Mesothelial cell of epicardium (in vitro differentiated cells): ENCODE measurements at regions not wholly inside any gene's neighbourhood (a gene's known extent, or its start where the extent isn't known, plus 50 kb on each side); places are given as distances from the start of the nearest gene placed in this dataset.

Experiments used
- DNase-seq, 2 experiments: peaks; one replicate each; pipeline ENCODE4 v3.0.0; 2021; ENCODE audit warnings: low spot score in 2 of 2; ENCODE audit not compliant: unreplicated experiment in 2 of 2
- H3K27ac Mint-ChIP-seq: 2 replicates; pipeline ENCODE4 v1.8.0; 2021; ENCODE audit warnings: mixed read lengths
- H3K27me3 Mint-ChIP-seq: 2 replicates; pipeline ENCODE4 v1.8.0; 2021; ENCODE audit warnings: low read depth, mixed read lengths
- H3K36me3 Mint-ChIP-seq: 2 replicates; pipeline ENCODE4 v1.8.0; 2021; ENCODE audit warnings: mixed read lengths
- H3K4me1 Mint-ChIP-seq: 2 replicates; pipeline ENCODE4 v1.8.0; 2021; ENCODE audit warnings: mixed read lengths
- H3K4me3 Mint-ChIP-seq: 2 replicates; pipeline ENCODE4 v1.8.0; 2021; ENCODE audit warnings: mild to moderate bottlenecking, moderate library complexity, mixed read lengths
- H3K9me3 Mint-ChIP-seq: 2 replicates; pipeline ENCODE4 v1.8.0; 2021; ENCODE audit warnings: mixed read lengths
- TF ChIP-seq, protein P1 (sequence below): fragments of 200-600 bp; sonication (generic); IDR thresholded peaks from one replicate; pipeline ENCODE4 v1.5.0; 2021; ENCODE audit warnings: antibody characterized with exemption; ENCODE audit not compliant: unreplicated experiment

DNA sequence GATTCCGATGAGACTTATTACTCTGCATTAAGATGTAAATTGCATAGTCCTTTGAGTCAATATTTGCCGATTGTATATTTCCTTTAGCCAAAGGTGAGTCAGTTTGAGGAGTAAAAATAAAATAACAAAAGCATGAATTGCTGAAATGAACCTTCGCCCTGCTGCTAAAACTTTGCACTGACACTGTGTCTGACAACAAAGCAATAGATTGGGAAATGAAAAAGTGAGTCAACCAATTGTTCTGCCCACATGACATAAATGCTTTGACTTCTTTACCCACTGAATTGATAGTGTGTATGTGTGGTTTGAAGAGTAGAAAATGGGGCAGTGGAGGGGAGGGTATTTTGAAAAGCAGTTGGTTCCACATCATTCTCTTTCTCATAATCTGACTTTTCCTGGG is 88.4 kb upstream of the AFF2 start:
- DNase-seq, result no peak
- Mint-ChIP-seq H3K4me1 (no peaks in the 10 kb centered on the region), H3K27me3 (peaks cover 4% of the 10 kb centered on the region), H3K27ac (no peak overlapping the region), H3K9me3 (peaks cover 44% of the 10 kb centered on the region), H3K36me3 (no peaks in the 10 kb centered on the region), H3K4me3 (no peak overlapping the region)
- TF ChIP-seq, protein P1, sequence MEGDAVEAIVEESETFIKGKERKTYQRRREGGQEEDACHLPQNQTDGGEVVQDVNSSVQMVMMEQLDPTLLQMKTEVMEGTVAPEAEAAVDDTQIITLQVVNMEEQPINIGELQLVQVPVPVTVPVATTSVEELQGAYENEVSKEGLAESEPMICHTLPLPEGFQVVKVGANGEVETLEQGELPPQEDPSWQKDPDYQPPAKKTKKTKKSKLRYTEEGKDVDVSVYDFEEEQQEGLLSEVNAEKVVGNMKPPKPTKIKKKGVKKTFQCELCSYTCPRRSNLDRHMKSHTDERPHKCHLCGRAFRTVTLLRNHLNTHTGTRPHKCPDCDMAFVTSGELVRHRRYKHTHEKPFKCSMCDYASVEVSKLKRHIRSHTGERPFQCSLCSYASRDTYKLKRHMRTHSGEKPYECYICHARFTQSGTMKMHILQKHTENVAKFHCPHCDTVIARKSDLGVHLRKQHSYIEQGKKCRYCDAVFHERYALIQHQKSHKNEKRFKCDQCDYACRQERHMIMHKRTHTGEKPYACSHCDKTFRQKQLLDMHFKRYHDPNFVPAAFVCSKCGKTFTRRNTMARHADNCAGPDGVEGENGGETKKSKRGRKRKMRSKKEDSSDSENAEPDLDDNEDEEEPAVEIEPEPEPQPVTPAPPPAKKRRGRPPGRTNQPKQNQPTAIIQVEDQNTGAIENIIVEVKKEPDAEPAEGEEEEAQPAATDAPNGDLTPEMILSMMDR, result no peak

DNA sequence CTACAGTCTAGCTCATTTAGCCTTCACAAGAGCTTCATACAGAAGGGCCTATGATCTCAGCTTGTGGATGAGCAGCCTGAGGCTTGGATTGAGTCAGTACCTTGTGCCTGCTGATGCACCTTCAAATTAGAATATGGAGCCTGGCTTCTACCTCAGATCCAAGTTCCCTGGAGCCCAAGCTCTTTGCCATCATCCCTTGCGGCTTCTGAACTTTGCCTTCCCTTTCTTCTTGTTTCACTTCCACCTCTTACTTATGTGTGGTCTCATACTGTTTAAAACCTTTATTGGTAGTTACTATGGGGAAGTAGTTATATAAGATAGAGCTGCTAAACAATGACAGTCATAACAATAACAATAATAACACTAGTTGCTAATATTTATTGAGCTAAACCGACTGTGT is 84.3 kb upstream of the AFF2 start:
- Mint-ChIP-seq H3K4me3 (no peak overlapping the region), H3K27ac (no peak overlapping the region), H3K36me3 (no peaks in the 10 kb centered on the region), H3K27me3 (no peaks in the 10 kb centered on the region), H3K9me3 (peaks cover 40% of the 10 kb centered on the region), H3K4me1 (no peaks in the 10 kb centered on the region)
- DNase-seq, result no peak
- TF ChIP-seq, protein P1, result no peak

DNA sequence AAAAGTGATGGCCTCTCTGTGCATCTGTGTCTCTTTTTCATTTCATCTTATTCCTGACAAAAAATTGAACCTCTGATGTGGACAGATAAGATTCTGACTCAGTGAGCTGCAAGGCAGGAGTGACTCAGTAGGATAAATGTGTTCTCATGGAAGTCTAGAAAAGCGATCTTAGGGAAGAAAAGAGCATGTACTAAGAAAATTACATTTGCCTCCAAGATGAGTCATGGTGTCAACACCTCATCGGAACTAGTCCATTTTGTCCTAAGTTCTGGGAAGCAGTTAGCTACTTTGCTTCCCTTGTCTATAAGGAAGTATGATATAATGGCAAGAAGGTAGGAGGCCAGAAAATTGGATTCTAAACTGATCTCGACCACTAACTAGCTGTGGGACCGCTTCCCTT is 83.5 kb upstream of the AFF2 start:
- TF ChIP-seq, protein P1, result no peak
- Mint-ChIP-seq H3K27me3 (no peaks in the 10 kb centered on the region), H3K9me3 (peaks cover 42% of the 10 kb centered on the region), H3K4me3 (no peak overlapping the region), H3K4me1 (no peaks in the 10 kb centered on the region), H3K36me3 (no peaks in the 10 kb centered on the region), H3K27ac (no peak overlapping the region)
- no peak for DNase-seq

DNA sequence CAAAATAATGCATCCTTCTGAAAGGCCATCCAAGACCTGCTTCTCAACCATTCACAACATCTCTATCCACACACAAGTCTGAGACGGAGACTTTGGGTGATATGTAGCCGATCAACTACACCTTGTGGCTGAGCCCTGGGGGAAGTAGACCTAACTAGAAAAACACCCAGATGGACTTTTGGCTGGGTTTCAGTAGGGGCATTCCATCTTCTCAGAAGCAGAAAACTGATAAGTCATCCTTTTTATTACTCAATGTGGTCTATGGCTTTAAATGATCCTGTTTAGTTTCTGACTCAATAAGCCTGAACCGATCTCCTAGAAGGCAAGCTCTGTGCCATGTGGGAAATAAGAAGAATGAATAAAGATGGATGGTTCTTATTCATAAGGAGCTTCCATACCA is 82.5 kb upstream of the AFF2 start:
- Mint-ChIP-seq H3K4me3 (no peak overlapping the region), H3K4me1 (no peaks in the 10 kb centered on the region), H3K36me3 (no peaks in the 10 kb centered on the region), H3K27ac (no peak overlapping the region), H3K27me3 (no peaks in the 10 kb centered on the region), H3K9me3 (peaks cover 34% of the 10 kb centered on the region)
- no peak for DNase-seq
- TF ChIP-seq, protein P1, result no peak

DNA sequence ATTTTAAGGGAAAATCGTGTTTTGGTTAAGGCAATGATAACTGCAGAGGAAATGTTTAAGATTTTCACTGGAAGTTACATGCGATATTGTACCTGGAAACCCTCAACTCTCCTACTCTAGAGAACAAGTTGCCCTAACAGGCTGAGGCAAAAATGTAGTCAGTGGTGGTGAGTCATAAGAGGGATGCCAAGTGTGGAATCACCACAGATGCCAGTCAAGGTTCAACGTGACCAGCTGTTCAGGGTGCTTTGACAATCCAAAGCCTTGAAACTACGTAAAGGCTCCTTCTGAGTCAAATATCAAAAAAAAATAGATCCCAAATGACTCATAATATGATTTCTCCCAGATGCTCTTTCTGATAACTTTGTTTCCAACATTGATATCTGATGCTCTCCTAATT is 77.9 kb upstream of the AFF2 start:
- Mint-ChIP-seq H3K36me3 (no peaks in the 10 kb centered on the region), H3K9me3 (peaks cover 41% of the 10 kb centered on the region), H3K27me3 (no peaks in the 10 kb centered on the region), H3K4me3 (no peak overlapping the region), H3K4me1 (no peaks in the 10 kb centered on the region), H3K27ac (no peak overlapping the region)
- TF ChIP-seq, protein P1, result no peak
- DNase-seq, result no peak

DNA sequence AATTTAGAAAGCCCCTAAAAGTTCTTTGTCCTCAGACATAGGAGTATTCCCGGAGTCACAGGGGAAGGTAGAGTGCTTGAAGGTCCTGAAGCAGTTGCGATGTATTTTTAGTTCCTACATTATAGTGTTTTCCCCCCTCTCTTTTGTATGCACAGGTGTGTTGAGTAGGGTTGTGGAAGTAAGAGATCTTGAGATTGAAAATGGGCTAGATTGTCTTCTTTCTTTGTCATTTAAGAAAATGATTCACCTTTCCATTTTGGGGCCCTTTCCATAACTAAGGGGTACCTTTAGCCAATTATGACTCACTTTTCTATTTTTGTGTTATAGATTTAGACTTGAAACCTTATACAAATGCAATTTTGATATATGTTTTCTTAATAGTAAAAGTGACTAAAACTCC is 75.8 kb upstream of the AFF2 start:
- Mint-ChIP-seq H3K27ac (no peak overlapping the region), H3K27me3 (no peaks in the 10 kb centered on the region), H3K9me3 (peaks cover 28% of the 10 kb centered on the region), H3K4me3 (no peak overlapping the region), H3K4me1 (no peaks in the 10 kb centered on the region), H3K36me3 (no peaks in the 10 kb centered on the region)
- TF ChIP-seq, protein P1, result no peak
- no peak for DNase-seq
